IPS-18a (cell line): ENCODE measurements at regions not wholly inside any gene's neighbourhood (a gene's known extent, or its start where the extent isn't known, plus 50 kb on each side); places are given as distances from the start of the nearest gene placed in this dataset.

ENCODE experiments used
- H3K27ac ChIP-seq: one replicate; pipeline ENCODE4 v1.5.1; 2013; ENCODE audit warnings: low read length
- H3K27me3 ChIP-seq: one replicate; pipeline ENCODE4 v1.6.1; 2013; ENCODE audit warnings: mild to moderate bottlenecking, low read length; ENCODE audit not compliant: control insufficient read depth, insufficient read depth
- H3K36me3 ChIP-seq: one replicate; pipeline ENCODE4 v1.6.1; 2013; ENCODE audit warnings: low read depth, low read length; ENCODE audit not compliant: control insufficient read depth
- H3K4me1 ChIP-seq: one replicate; pipeline ENCODE4 v1.6.1; 2013; ENCODE audit warnings: low read depth, low read length; ENCODE audit not compliant: control insufficient read depth
- H3K4me3 ChIP-seq: one replicate; pipeline ENCODE4 v1.5.1; 2013; ENCODE audit warnings: low read length
- H3K9ac ChIP-seq: one replicate; pipeline ENCODE4 v1.6.1; 2013; ENCODE audit warnings: mild to moderate bottlenecking, low read length, moderate library complexity
- H3K9me3 ChIP-seq: one replicate; pipeline ENCODE4 v1.6.1; 2013; ENCODE audit warnings: low read depth, low read length; ENCODE audit not compliant: control insufficient read depth

- Histone ChIP-seq H3K4me1 (no peaks in the 10 kb centered on the region), H3K9ac (no peak overlapping the region), H3K27ac (no peak overlapping the region), H3K9me3 (no peaks in the 10 kb centered on the region), H3K4me3 (no peak overlapping the region), H3K27me3 (no peaks in the 10 kb centered on the region), H3K36me3 (no peaks in the 10 kb centered on the region)
These were observed 57.0 kb upstream of the TNFSF18 start for GRCh38 chr1:173107696-173108095.

DNA sequence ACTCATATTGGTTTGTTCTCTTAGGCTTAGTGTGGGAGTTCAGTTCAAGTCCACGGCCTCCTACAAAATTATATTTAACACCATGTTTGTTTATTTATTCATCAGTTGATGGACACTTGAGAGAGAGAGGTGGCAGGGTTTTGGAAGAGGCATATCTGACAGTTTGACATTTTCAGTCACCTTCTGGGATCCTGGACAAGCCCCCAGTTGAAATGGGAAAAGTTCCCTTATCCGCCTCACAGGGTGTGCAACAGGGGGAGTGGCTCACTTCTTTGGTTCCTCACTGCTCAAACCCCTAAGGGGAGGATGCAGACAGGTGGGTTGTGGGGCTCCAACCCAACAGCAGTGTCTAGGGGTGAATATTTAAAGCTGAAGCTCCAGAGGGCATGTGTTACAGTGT, 52.3 kb upstream of the TNFSF18 start:
- Histone ChIP-seq H3K9me3 (no peaks in the 10 kb centered on the region), H3K36me3 (no peaks in the 10 kb centered on the region), H3K9ac (no peak overlapping the region), H3K27me3 (no peaks in the 10 kb centered on the region), H3K27ac (no peak overlapping the region), H3K4me3 (no peak overlapping the region), H3K4me1 (no peaks in the 10 kb centered on the region)

DNA sequence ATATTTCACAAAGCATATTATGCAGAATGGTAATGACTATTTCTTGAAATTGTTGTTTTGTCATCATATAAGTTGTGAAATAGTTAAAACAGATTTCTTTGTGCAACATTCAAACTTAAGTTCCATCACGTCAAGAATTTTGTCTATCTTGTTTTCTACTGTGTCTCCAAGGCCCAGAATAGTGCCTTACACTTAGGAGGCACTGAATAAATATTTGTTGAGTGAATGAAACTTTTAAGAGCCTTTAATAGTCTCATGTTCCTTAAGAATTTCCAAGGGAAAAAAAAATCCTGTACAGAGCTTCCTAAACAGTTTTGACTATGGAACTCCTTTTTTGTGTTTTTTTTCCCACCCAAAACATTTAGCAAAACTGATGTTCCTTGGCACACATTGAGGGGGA, 50.8 kb upstream of the TNFSF18 start:
- Histone ChIP-seq H3K36me3 (no peaks in the 10 kb centered on the region), H3K4me3 (no peak overlapping the region), H3K27me3 (no peaks in the 10 kb centered on the region), H3K27ac (no peak overlapping the region), H3K4me1 (no peaks in the 10 kb centered on the region), H3K9ac (no peak overlapping the region), H3K9me3 (no peaks in the 10 kb centered on the region)

GRCh38 chr1:173100476-173101107, 49.9 kb upstream of the TNFSF18 start:
- H3K9me3 ChIP-seq = no peaks in the 10 kb centered on the region
- no peaks in the 10 kb centered on the region for H3K36me3 ChIP-seq
- H3K27ac ChIP-seq = no peak overlapping the region
- H3K9ac ChIP-seq = no peak overlapping the region
- no peak overlapping the region for H3K4me3 ChIP-seq
- H3K4me1 ChIP-seq = no peaks in the 10 kb centered on the region
- H3K27me3 ChIP-seq = no peaks in the 10 kb centered on the region
